Lung (tissue), 11 donors: ENCODE measurements at regions not wholly inside any gene's neighbourhood (a gene's known extent, or its start where the extent isn't known, plus 50 kb on each side); places are given as distances from the start of the nearest gene placed in this dataset.

ENCODE experiments used
- ATAC-seq: fragments of 200-7000 bp; cut with Tn5 transposase; one replicate; pipeline ENCODE4 v1.9.1; 2020; ENCODE audit warnings: moderate number of reproducible peaks; ENCODE audit not compliant: insufficient read depth, low FRiP score
- DNase-seq, 3 donors: peaks; one replicate each; pipeline ENCODE4 v3.0.0-alpha.2; 2013 to 2017
- H3K27ac ChIP-seq, 2 donors: one replicate each; pipeline ENCODE4 v1.5.1; 2013; ENCODE audit warnings: mild to moderate bottlenecking in 2 of 2, moderate library complexity in 2 of 2, control low read depth in 1 of 2, inconsistent platforms in 1 of 2, low read depth in 1 of 2, low read length in 1 of 2
- H3K27me3 ChIP-seq, 3 donors: one replicate each; pipeline ENCODE4 v1.5.1; 2013; ENCODE audit warnings: low read length in 2 of 3; ENCODE audit not compliant: control insufficient read depth in 3 of 3, insufficient read depth in 3 of 3
- H3K36me3 ChIP-seq, 4 donors: one replicate each; pipeline ENCODE4 v1.5.1; 2013; ENCODE audit warnings: low read length in 4 of 4, mild to moderate bottlenecking in 1 of 4, moderate library complexity in 1 of 4; ENCODE audit not compliant: control insufficient read depth in 4 of 4, insufficient read depth in 4 of 4
- H3K4me1 ChIP-seq, 5 donors: one replicate each; pipeline ENCODE4 v1.5.1; 2013; ENCODE audit warnings: low read length in 5 of 5, mild to moderate bottlenecking in 2 of 5, moderate library complexity in 1 of 5; ENCODE audit not compliant: control insufficient read depth in 5 of 5, insufficient read depth in 5 of 5
- H3K4me3 ChIP-seq: one replicate; pipeline ENCODE4 v1.5.1; 2013; ENCODE audit warnings: mild to moderate bottlenecking, control low read depth, moderate library complexity
- H3K9ac ChIP-seq, 2 donors: one replicate each; pipeline ENCODE4 v1.5.1; 2013; ENCODE audit warnings: low read length in 2 of 2, control low read depth in 1 of 2; ENCODE audit not compliant: insufficient read depth in 1 of 2
- H3K9me3 ChIP-seq, 4 donors: one replicate each; pipeline ENCODE4 v1.5.1; 2013; ENCODE audit warnings: low read length in 3 of 4, mild to moderate bottlenecking in 1 of 4, moderate library complexity in 1 of 4; ENCODE audit not compliant: control insufficient read depth in 4 of 4, insufficient read depth in 3 of 4
- WGBS, 2 donors: extraction: QIAGEN DNeasy Blood & Tissue Kit; methylation state at CpG; one replicate each; pipeline ENCODE4 v1.1.7; 2013; 5-methylcytosine and 5-hydroxymethylcytosine counted together
- TF ChIP-seq, protein P1 (sequence below): IDR thresholded peaks from 2 replicates; pipeline ENCODE4 v1.5.1; 2012; ENCODE audit warnings: mild to moderate bottlenecking; ENCODE audit errors: control extremely low read depth, extremely low read depth
- donor health status: control.
- donor health status: control.
- donor health status: Bipolar disorder and iron deficiency.
- donor health status: healthy.
- donor health status: DM: yes; HTN: yes; CAD: no.

DNA sequence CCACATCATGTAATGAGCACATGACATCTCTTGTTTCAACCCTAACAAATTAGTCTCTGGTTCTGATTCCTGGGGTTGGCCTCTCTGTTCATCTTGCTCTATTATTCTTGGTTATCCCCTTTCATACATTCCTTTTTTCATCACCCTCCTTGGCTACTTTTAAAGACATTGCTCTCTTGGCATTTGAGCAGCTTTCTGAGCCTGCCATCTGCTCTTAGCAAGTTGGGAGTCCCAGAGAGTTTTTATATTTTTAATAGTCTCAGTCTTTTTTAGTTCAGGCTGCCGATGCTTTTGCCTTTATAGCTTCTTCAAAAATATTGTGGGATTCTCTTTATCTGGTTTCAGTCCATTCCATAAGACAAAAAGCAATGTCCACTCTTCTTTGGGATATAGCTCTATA, 1270.9 kb downstream of the ADGRL3 start:
- WGBS, 2 donors: 91 to 93% methylated on average over 1 of the region's 1 CpG
- Histone ChIP-seq H3K9me3 (no peaks in the 10 kb centered on the region), H3K27me3 (no peaks in the 10 kb centered on the region), H3K4me3 (no peak overlapping the region), H3K4me1 (peaks cover 0 to 5% (median 0%) of the 10 kb centered on the region in 5 donors), H3K9ac (no peak overlapping the region), H3K27ac (no peak overlapping the region), H3K36me3 (no peaks in the 10 kb centered on the region)
- TF ChIP-seq, protein P1, sequence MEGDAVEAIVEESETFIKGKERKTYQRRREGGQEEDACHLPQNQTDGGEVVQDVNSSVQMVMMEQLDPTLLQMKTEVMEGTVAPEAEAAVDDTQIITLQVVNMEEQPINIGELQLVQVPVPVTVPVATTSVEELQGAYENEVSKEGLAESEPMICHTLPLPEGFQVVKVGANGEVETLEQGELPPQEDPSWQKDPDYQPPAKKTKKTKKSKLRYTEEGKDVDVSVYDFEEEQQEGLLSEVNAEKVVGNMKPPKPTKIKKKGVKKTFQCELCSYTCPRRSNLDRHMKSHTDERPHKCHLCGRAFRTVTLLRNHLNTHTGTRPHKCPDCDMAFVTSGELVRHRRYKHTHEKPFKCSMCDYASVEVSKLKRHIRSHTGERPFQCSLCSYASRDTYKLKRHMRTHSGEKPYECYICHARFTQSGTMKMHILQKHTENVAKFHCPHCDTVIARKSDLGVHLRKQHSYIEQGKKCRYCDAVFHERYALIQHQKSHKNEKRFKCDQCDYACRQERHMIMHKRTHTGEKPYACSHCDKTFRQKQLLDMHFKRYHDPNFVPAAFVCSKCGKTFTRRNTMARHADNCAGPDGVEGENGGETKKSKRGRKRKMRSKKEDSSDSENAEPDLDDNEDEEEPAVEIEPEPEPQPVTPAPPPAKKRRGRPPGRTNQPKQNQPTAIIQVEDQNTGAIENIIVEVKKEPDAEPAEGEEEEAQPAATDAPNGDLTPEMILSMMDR: no peak
- DNase-seq (no peak), ATAC-seq (no peak)

DNA sequence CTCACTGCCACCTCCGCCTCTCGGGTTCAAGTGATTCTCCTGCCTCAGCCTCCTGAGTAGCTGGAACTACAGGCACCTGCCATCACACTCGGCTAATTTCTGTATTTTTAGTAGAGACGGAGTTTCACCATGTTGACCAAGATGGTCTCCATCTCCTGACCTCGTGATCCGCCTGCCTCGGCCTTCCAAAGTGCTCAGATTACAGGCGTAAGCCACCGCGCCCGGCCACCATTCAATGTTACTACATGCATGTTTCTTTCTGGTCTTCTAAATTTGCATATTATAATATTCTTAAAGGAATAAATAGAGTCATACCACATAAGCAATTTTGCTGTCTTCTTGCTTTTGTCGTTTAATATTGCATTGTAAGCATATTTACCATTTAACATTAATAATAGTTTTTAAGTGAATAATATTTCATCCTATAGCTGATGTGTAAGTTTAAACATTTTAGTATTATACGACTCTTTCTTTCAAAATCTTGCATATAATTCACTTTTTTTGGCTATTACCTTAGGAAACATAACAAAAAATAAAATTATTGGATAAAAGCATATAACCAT, 1270.4 kb downstream of the ADGRL3 start:
- Histone ChIP-seq H3K27me3 (no peaks in the 10 kb centered on the region), H3K4me3 (no peak overlapping the region), H3K36me3 (no peaks in the 10 kb centered on the region), H3K27ac (no peak overlapping the region), H3K4me1 (peaks cover 0 to 2% (median 0%) of the 10 kb centered on the region in 5 donors), H3K9me3 (no peaks in the 10 kb centered on the region), H3K9ac (no peak overlapping the region)
- DNase-seq (no peak), ATAC-seq (no peak)
- TF ChIP-seq, protein P1: no peak
- WGBS, 2 donors: 95 to 98% methylated on average over 13 of the region's 13 CpGs

DNA sequence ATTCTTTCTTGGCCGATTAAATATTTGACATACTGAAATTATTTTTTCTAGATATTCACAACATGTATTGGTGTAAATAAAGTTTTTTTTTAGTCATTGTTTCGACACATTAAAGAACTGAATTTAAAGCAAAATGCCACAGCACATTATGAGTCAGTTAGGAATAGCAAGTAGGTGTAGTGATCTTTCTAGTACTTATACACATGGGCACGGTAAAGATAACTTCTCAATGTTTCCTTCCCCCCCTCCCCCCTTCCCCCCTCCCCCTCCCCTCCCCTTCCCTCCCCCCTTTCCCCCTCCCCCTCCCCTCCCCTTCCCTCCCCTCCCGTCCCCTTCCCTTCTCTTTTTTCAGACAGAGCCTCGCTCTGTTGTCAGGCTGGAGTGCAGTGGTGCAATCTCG, 1269.9 kb downstream of the ADGRL3 start:
- TF ChIP-seq, protein P1: no peak
- no peaks in the 10 kb centered on the region for H3K9me3 ChIP-seq
- DNase-seq (no peak), ATAC-seq (no peak)
- H3K9ac ChIP-seq: no peak overlapping the region
- H3K27ac ChIP-seq: no peak overlapping the region
- H3K4me3 ChIP-seq: no peak overlapping the region
- 78 to 90% methylated on average over 3 to 4 of the region's 6 CpGs for WGBS, 2 donors
- H3K36me3 ChIP-seq: no peaks in the 10 kb centered on the region
- H3K27me3 ChIP-seq: no peaks in the 10 kb centered on the region
- no peaks in the 10 kb centered on the region for H3K4me1 ChIP-seq

DNA sequence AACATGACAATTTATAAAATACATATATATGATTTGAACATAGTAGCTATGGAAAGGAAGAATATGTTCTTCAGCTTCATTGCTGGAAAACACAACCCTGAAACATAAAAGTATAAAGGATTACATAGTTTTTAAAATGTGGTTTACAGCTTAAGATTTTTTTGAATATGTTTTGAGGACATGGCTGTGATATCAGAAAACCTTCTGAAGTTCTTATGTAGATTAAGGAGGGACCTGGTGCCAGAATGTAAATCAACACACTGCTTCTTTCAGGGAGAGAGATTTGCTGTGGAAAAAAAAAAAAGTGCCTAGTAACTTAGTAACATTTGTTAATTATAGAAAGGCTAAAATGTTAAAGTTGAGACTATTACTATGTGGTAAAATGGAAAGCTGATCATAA, 1261.8 kb downstream of the ADGRL3 start:
- DNase-seq (no peak), ATAC-seq (no peak)
- Histone ChIP-seq H3K36me3 (no peaks in the 10 kb centered on the region), H3K27me3 (no peaks in the 10 kb centered on the region), H3K27ac (no peak overlapping the region), H3K9ac (no peak overlapping the region), H3K9me3 (no peaks in the 10 kb centered on the region), H3K4me3 (no peak overlapping the region), H3K4me1 (no peaks in the 10 kb centered on the region)
- TF ChIP-seq, protein P1: no peak
